ENCODE measurements at regions not wholly inside any gene's neighbourhood (a gene's known extent, or its start where the extent isn't known, plus 50 kb on each side); places are given as distances from the start of the nearest gene placed in this dataset.

DNA sequence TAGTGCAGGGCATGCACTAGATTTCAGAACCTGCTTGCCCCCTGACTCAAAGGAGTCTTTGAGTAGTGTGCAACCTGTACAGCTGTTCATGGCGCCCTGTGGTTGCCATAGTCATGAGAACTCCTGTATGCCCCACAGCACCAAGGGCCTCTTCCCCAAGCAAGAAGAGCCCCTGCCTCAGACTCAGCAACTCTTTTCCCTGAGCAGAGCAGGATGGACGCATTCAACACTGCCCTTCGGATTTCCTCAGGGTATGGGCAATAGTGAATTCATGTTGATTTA is 89.7 kb upstream of the KLF13 start:
- TF ChIP-seq, protein P1, sequence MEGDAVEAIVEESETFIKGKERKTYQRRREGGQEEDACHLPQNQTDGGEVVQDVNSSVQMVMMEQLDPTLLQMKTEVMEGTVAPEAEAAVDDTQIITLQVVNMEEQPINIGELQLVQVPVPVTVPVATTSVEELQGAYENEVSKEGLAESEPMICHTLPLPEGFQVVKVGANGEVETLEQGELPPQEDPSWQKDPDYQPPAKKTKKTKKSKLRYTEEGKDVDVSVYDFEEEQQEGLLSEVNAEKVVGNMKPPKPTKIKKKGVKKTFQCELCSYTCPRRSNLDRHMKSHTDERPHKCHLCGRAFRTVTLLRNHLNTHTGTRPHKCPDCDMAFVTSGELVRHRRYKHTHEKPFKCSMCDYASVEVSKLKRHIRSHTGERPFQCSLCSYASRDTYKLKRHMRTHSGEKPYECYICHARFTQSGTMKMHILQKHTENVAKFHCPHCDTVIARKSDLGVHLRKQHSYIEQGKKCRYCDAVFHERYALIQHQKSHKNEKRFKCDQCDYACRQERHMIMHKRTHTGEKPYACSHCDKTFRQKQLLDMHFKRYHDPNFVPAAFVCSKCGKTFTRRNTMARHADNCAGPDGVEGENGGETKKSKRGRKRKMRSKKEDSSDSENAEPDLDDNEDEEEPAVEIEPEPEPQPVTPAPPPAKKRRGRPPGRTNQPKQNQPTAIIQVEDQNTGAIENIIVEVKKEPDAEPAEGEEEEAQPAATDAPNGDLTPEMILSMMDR (IDR thresholded peaks at IDR 0.05) = no peak
- TF ChIP-seq EP300 (IDR thresholded peaks at IDR 0.05) = no peak
- TF ChIP-seq POLR2A (IDR thresholded peaks at IDR 0.05) = no peak

All from ovary (tissue), 3 donors.